Esophagus squamous epithelium (tissue), 5 donors: ENCODE measurements at regions not wholly inside any gene's neighbourhood (a gene's known extent, or its start where the extent isn't known, plus 50 kb on each side); places are given as distances from the start of the nearest gene placed in this dataset.
"Not testable (repeated sequence)": the region's sequence is repeated elsewhere in the genome, so short reads cannot be mapped to it uniquely, and the experiment has no call there.

Experiments
- DNase-seq: peaks from one replicate; lab custom pipeline; 2025; lab: John Stamatoyannopoulos, UW
- H3K27ac ChIP-seq, 4 donors: fragments of 200-600 bp; sonication (generic); one replicate each; pipeline ENCODE4 v1.5.1; 2016 to 2019; ENCODE audit warnings: mild to moderate bottlenecking in 1 of 4
- H3K27me3 ChIP-seq, 4 donors: fragments of 200-600 bp; sonication (generic); 1 replicate in 3 of 4; 2 replicates in 1 of 4; pipeline versions ENCODE4 v1.5.1 to v1.6.0; 2017 to 2021; ENCODE audit warnings: antibody characterized with exemption in 1 of 4
- H3K36me3 ChIP-seq, 3 donors: fragments of 200-600 bp; sonication (generic); one replicate each; pipeline ENCODE4 v1.5.1; 2016 to 2019
- H3K4me1 ChIP-seq, 3 donors: fragments of 200-600 bp; sonication (generic); one replicate each; pipeline ENCODE4 v1.5.1; 2017 to 2019
- H3K4me3 ChIP-seq, 4 donors: fragments of 200-600 bp; sonication (generic); 1 replicate in 3 of 4; 2 replicates in 1 of 4; pipeline ENCODE4 v1.5.1; 2016 to 2019; ENCODE audit warnings: mild to moderate bottlenecking in 2 of 4, moderate library complexity in 1 of 4
- H3K9me3 ChIP-seq, 3 donors: fragments of 200-600 bp; sonication (generic); one replicate each; pipeline ENCODE4 v1.5.1; 2016 to 2019
- CTCF ChIP-seq, 6 experiments: fragments of 450-650 bp in 4 of 6; fragments of 200-600 bp in 2 of 6; sonication (generic) in 2 of 6; IDR thresholded peaks; one replicate each; pipeline ENCODE4 v1.5.1; 2016 to 2019; ENCODE audit warnings: antibody characterized with exemption in 6 of 6, mild to moderate bottlenecking in 4 of 6, moderate library complexity in 4 of 6
- POLR2A ChIP-seq, 4 donors: fragments of 450-650 bp; IDR thresholded peaks; one replicate each; pipeline ENCODE4 v1.6.1; 2017; ENCODE audit warnings: antibody characterized with exemption in 4 of 4, mild to moderate bottlenecking in 4 of 4, moderate library complexity in 3 of 4
- WGBS, 2 donors: methylation state at CpG; one replicate each; pipeline ENCODE4 v1.1.5; 2018; 5-methylcytosine and 5-hydroxymethylcytosine counted together
- intact Hi-C: fragments of 100-400 bp; cut with DNase I; formaldehyde crosslinking; loops from one replicate; pipeline ENCODE4 v1.15.0; 2022
- donor health status: DM: yes; HTN: yes; CAD: no.

GRCh38 chr5:27855491-27855890 lies 817.1 kb upstream of the CDH9 start:
- H3K4me1 ChIP-seq, result no peaks in the 10 kb centered on the region
- 29 to 38% methylated on average over 1 of the region's 1 CpG for WGBS, 2 donors
- TF ChIP-seq CTCF (IDR thresholded peaks at IDR 0.05) (no peak), POLR2A (IDR thresholded peaks at IDR 0.05) (no peak)

GRCh38 chr5:27854243-27854852 lies 816.0 kb upstream of the CDH9 start:
- Histone ChIP-seq H3K4me1 (no peaks in the 10 kb centered on the region), H3K9me3 (no peaks in the 10 kb centered on the region), H3K4me3 (no peak overlapping the region), H3K36me3 (no peaks in the 10 kb centered on the region), H3K27ac (no peak overlapping the region), H3K27me3 (no peaks in the 10 kb centered on the region)
- DNase-seq, result no peak
- WGBS, 2 donors, result 50 to 52% methylated on average over 3 of the region's 3 CpGs
- intact Hi-C loops, result no loop called here
- TF ChIP-seq CTCF (IDR thresholded peaks at IDR 0.05) (no peak), POLR2A (IDR thresholded peaks at IDR 0.05) (no peak)

More at GRCh38 chr5:27855491-27855890, 817.1 kb upstream of the CDH9 start:
- intact Hi-C loops, result no loop called here
- Histone ChIP-seq H3K27ac (no peak overlapping the region), H3K4me3 (no peak overlapping the region), H3K27me3 (no peaks in the 10 kb centered on the region), H3K9me3 (no peaks in the 10 kb centered on the region), H3K36me3 (no peaks in the 10 kb centered on the region)
- no peak for DNase-seq

GRCh38 chr5:27845248-27845647 lies 806.9 kb upstream of the CDH9 start:
- no peak overlapping the region for H3K27ac ChIP-seq
- H3K4me3 ChIP-seq, result no peak overlapping the region
- no peaks in the 10 kb centered on the region for H3K4me1 ChIP-seq
- H3K27me3 ChIP-seq, result no peaks in the 10 kb centered on the region
- no peaks in the 10 kb centered on the region for H3K36me3 ChIP-seq
- no peak for DNase-seq
- H3K9me3 ChIP-seq, result peaks cover 0 to 8% (median 0%) of the 10 kb centered on the region in 3 donors
- intact Hi-C loops, result no loop called here
- no peak for TF ChIP-seq CTCF (IDR thresholded peaks at IDR 0.05)
- no peak for TF ChIP-seq POLR2A (IDR thresholded peaks at IDR 0.05)
- 70 to 71% methylated on average over 3 of the region's 3 CpGs for WGBS, 2 donors

- H3K36me3 ChIP-seq, H3K27me3 ChIP-seq, H3K4me1 ChIP-seq, intact Hi-C loops, H3K4me3 ChIP-seq, H3K27ac ChIP-seq, H3K9me3 ChIP-seq, DNase-seq: not testable (repeated sequence)
- 78 to 91% methylated on average over 13 to 21 of the region's 21 CpGs for WGBS, 2 donors
These were observed 798.3 kb upstream of the CDH9 start for GRCh38 chr5:27836704-27837103.

- H3K9me3 ChIP-seq, result peaks cover 0 to 3% (median 0%) of the 10 kb centered on the region in 3 donors
- intact Hi-C loops, result no loop called here
- no peak overlapping the region for H3K27ac ChIP-seq
- H3K36me3 ChIP-seq, result no peaks in the 10 kb centered on the region
- 81 to 83% methylated on average over 1 of the region's 1 CpG for WGBS, 2 donors
- no peak overlapping the region for H3K4me3 ChIP-seq
- no peaks in the 10 kb centered on the region for H3K27me3 ChIP-seq
- no peak for DNase-seq
- H3K4me1 ChIP-seq, result no peaks in the 10 kb centered on the region
- TF ChIP-seq POLR2A (IDR thresholded peaks at IDR 0.05), result no peak
- no peak for TF ChIP-seq CTCF (IDR thresholded peaks at IDR 0.05)
These were observed 794.5 kb upstream of the CDH9 start for GRCh38 chr5:27832886-27833285.

- Histone ChIP-seq H3K36me3 (no peaks in the 10 kb centered on the region), H3K9me3 (peaks cover 0 to 3% (median 0%) of the 10 kb centered on the region in 3 donors), H3K4me3 (no peak overlapping the region), H3K4me1 (no peaks in the 10 kb centered on the region), H3K27me3 (no peaks in the 10 kb centered on the region), H3K27ac (no peak overlapping the region)
- 63 to 71% methylated on average over 2 of the region's 2 CpGs for WGBS, 2 donors
- DNase-seq, result no peak
- TF ChIP-seq POLR2A (IDR thresholded peaks at IDR 0.05) (no peak), CTCF (IDR thresholded peaks at IDR 0.05) (no peak)
- intact Hi-C loops, result no loop called here
These were observed 792.2 kb upstream of the CDH9 start for GRCh38 chr5:27830546-27830945.
